Erythroblast (primary cell): ENCODE measurements at regions not wholly inside any gene's neighbourhood (a gene's known extent, or its start where the extent isn't known, plus 50 kb on each side); places are given as distances from the start of the nearest gene placed in this dataset.

Experiments used
- DNase-seq, 2 experiments: peaks; one replicate each; lab custom pipeline; 2025; lab: John Stamatoyannopoulos, UW
- GATA1 ChIP-seq: IDR thresholded peaks from 2 replicates; pipeline ENCODE4 v1.6.1; 2011; ENCODE audit warnings: low read depth, mild to moderate bottlenecking, control low read depth, low read length, moderate library complexity
- POLR2A ChIP-seq: IDR thresholded peaks from 2 replicates; pipeline ENCODE4 v1.6.1; 2011; ENCODE audit warnings: mild to moderate bottlenecking, low read length

DNA sequence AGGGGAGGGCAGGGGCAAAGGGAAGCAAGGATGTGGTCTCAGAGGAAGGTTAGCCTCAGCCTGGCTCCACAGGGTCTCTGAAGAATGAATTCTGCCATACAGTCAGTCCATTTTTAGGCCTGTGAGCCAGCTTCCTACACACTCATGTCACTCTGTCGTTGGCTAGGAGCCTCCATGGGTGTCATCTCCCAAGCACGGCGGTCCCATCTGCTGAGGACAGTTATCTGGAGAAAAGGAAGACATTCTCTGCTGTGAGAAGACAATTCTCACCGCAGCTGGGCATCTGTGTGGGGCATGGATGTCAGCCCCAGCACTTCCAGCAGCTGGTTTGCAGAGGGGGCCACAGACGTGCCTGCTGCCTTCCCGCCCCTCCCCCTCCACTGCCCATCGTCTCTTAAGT lies 167.6 kb downstream of the LINC00237 start:
- no peak for DNase-seq
- TF ChIP-seq GATA1, result no peak
- TF ChIP-seq POLR2A, result no peak

DNA sequence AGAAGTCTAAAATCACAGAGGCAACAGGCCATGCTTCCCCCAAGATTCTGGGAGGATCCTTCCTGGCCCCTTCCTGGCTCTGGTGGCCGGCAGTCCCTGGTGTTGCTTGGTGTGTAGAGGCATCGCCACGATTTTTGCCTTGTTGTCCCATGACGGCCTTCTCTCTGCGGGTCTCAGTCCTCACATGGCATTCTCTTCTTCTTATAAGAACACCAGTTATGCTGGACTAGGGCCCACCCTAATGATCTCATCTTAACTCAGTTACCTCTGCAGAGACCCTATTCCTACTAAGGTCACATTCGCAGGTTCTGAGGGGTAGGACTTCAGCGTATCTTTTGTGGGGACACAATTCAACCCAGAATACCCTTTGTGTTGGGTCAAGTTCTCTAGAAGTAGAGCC lies 168.0 kb downstream of the LINC00237 start:
- no peak for TF ChIP-seq GATA1
- TF ChIP-seq POLR2A, result no peak
- no peak for DNase-seq

DNA sequence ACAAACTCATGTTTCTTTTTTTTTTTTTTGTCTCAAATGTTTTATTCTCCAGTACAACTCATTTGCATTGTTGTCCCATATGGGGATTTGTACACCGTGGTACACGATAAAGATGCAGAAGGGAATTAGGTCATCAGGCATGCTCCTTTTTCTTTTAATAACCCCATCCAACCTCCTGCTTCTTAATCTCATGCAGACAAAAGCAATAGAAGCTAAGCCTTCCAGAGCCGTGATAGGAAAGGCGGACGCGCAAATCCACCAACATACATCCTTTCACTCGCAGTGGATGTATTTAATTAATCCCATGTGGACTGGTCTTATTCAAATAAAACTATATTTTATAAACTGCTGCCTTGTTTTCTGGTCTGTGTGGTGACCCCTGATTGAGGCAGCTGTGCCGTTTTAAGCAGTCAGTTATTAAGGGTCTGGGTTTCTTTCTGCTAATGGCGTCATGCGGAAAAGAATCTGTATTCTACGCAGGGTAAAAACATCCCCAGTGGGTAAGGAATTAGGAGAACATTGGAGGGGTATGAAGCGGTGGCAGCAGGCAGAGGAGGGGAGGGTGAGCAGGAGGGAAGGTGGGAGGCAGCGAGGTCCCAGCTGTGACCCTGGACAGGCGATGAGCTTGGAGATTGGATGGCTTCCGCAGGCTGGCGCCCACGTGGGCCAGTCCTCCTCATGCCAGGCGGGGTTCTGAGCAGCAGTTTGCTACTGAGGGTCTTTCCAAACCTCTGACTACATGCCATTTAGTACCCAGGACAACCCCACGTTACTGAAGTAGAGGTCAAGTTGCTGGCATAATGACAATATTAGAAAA lies 172.8 kb downstream of the LINC00237 start:
- no peak for TF ChIP-seq POLR2A
- no peak for TF ChIP-seq GATA1
- DNase-seq, result no peak

DNA sequence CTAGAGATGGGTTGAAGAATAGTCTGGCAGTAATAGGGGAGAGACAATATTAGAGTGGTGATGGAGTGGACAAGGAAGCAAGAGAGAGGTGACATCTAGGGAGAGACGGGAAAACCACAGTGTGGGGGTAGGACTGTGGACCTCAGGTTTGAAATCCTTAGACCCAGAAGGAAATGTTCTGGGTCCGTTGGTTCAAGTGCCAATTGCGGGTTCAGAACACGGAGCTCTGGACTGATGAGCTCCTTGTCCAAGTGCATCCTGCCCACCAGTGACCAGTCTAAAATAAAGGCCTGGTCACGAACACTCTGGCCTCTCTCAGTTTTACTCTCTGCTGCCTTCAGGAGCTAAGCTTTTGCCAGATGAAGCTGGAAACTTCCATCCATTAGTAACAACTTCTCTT lies 174.0 kb downstream of the LINC00237 start:
- DNase-seq, result no peak
- no peak for TF ChIP-seq POLR2A
- TF ChIP-seq GATA1, result no peak

DNA sequence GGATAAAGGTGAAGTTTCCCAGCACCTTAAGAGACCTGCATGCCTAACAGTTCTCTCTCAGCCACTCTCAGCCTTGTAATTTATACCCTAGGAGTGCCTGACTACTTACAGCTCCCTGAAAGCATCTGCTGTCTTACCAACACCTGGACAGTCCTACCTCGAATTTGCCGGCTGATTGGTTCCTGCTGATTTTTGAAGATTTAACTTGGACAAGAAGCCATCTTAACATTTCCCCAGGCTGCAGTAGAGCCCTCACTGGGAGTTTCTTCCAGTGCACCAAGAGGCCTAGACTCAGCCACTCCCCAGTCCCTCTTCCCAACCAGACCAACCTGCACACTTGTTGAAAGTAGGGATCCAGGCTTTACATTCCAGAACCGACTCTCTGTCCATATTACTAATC lies 174.5 kb downstream of the LINC00237 start:
- TF ChIP-seq GATA1 (no peak), POLR2A (no peak)

DNA sequence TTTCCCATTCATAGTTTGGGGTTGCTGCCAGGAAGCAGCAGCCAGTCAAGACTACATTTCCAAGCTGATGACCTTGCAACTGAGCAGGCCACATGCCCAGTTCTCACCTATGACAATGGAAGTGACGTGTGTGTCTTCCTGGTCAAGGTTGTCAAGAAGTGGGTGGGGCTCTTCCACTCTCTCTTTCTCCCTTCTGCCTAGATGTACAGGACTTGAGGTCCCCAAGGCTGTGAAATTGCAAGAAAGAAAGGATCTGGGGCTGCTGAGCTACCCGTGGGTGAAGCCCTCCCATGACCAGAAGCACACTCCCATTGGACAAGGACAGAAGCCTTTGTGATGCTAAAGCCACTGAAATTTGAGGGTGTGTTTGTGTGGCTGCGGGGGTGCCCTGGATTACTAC lies 175.1 kb downstream of the LINC00237 start:
- DNase-seq, result no peak
- TF ChIP-seq POLR2A, result no peak
- no peak for TF ChIP-seq GATA1

More for the DNA sequence above, 174.5 kb downstream of the LINC00237 start:
- no peak for DNase-seq

DNA sequence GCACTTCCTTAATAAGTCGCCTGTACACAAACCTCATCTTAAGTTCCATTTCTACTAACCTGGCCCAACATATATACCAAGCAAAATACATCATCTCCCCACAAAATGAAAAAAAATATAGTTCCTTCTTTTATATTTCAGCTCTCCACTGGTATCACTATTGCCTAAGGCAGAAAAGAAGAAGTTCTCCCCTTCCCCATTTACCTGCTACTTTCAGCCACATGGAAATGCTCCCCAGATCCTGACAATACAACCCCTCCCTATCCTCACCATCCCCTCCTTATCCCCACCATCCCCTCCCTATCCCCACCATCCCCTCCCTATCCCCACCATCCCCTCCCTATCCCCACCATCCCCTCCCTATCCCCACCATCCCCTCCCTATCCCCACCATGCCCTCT lies 175.7 kb downstream of the LINC00237 start:
- TF ChIP-seq POLR2A, result no peak
- TF ChIP-seq GATA1, result no peak
- DNase-seq, result no peak

DNA sequence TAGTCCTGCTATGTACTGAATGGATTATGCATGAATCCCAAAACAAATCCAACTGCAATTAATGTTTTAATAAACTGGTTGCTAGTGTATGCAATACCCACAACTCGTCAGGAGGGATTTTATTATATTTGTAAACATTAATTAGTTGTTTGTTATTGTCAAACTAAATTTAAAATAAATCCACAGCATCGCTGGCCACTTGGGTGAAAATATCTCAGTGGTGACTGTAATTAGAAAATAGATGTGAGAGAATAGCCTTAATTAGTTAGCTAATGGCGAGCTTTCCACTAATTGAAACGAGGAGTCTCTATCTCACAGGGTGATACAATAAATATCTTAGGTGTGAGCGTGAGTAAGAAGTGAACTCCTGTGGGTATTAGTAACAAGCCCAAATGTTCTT lies 176.8 kb downstream of the LINC00237 start:
- DNase-seq, result no peak
- TF ChIP-seq POLR2A (no peak), GATA1 (no peak)

DNA sequence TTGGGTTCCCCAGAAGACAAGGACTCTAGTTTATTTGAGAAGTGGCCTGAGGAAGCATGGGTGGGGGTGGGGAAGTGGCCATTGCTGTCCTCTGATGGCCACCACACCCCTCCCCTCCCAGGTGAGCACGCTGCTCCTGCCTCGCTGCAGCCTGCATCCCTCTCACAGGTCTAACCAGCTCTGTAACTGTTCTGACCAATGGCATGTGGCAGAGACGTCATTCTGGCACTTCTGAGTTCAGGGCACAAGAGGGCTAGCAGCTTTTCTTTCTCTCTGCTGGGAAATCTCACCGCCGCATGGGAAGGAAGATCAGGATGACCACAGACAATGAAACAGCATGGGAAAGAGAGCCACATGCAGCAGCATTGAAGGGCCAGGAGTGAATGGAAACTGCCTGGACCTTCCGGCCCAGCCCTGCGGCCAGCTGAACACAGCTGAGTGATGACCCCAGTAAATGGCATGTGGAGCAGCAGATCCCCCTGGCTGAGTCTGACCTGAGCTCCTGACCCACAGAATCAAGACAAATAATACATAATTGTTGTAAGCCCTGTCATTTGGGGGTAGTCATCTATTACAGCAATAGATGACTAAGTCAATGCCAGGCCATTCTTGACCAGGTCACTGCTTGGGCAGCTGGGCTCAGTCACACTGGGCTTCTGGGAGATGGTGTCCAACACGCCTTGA lies 179.8 kb downstream of the LINC00237 start:
- no peak for DNase-seq
- TF ChIP-seq POLR2A (no peak), GATA1 (no peak)

DNA sequence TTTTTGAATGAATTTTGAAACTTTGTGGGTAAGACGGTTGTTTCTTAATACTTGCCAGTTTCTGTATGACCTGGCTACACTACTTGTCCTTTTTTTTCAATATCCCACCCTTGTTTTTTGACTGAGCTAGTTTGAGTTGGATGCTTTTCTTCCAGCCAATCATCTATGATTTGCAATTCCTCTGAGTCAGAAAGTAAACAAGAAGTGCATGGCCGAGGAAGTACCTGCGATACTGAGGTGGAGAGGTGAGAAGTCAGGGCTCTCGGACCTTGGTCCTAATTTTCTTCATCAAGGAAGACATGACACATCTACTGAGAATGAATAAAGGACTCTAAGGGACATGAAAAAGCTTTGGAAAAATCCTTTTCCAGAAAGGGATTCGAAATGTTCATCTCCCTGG lies 185.7 kb downstream of the LINC00237 start:
- DNase-seq, result no peak
- no peak for TF ChIP-seq POLR2A
- no peak for TF ChIP-seq GATA1

DNA sequence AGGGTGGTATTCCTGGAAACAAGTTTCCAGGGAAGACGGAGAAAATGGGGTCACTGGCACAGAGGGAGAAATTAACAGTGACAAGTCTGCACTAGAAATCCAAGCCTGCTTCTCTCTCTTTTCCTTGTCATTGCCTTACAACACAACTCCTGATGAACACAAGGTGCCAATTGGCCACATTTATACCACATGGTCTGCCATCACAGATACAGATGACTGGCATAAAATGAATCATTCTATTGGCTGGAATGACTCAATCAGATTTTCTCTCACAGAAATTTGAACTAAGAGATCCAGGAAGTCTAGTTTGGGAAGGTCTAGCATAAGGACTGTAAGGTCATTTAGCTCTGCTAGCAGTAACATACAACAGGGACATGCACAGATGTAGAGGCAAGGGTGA lies 190.3 kb downstream of the LINC00237 start:
- no peak for DNase-seq
- TF ChIP-seq GATA1 (no peak), POLR2A (no peak)

DNA sequence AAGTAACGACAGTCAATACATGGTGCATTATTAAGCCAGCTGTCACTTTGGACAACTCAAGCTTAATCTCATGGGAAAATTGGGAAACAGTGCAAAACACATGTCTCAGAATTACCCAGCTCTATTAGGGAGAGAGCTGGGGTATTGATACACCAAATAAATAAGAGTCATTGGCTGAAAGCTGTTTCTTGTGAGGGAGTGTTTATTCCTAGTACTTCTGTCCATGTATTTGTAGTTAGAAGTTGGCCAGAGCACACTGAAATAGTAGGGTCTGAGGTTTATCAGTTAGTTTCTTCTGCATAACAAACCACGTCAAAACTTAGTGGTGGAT lies 192.0 kb upstream of the RALGAPA2 start:
- DNase-seq, result no peak
- TF ChIP-seq POLR2A, result no peak
- no peak for TF ChIP-seq GATA1

DNA sequence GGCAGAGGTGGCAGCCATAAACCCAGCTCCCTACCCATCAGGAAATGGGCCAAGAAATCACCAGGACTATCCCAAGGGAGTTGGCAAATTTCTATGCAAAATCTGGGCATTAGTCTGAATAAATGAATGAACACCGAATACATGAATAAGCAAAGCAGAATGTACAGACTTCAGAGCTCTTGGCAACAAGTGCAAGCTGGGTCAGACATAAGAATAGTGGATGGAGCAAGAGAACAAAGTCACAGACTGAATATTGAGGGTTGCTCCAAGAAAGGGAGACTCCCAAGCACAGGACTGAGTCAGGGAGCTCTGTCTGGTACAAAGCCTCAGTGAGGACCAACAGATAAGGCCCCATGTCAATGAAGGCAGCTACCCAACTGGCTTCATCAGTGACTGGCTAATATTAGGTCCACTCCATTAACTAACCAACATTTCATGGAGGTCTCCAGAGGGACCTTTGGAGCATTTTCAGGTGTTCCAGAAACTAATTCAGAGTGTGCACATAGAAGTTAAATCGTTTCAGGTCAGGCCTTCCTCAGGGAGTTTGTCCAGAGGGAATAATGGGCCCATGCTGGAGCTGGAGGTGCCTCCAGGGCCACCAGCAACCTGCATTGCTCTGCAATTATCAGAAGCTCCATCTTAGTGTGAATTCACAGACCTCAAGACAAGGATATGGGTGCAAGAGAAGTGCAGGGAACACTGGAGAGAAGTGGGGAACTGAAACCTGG lies 191.5 kb upstream of the RALGAPA2 start:
- DNase-seq, result no peak
- TF ChIP-seq POLR2A (no peak), GATA1 (no peak)

DNA sequence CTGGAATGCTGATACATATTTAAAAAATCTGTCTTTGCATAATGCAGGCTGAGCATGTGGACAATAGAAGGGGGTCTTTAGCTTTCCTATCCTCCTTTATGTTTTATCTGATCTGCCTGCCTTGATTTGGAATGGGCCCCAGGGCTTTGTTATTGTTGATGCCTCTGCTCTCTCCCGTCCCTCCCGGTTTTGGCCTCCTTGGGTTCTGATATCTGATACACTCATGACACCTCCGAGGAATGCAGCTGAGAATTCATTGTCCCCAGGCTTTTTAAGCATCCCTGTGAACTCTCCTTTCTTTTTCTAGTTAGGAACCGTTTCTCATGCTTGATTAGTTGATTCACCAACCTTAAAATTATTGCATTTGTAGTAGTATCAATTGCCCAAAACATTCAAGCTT lies 185.5 kb upstream of the RALGAPA2 start:
- DNase-seq, result no peak
- TF ChIP-seq POLR2A (no peak), GATA1 (no peak)
